Upper lobe of left lung (tissue), 4 donors: ENCODE measurements at regions not wholly inside any gene's neighbourhood (a gene's known extent, or its start where the extent isn't known, plus 50 kb on each side); places are given as distances from the start of the nearest gene placed in this dataset.

Experiments used
- CTCF ChIP-seq, 6 experiments: fragments of 450-650 bp in 4 of 6; fragments of 200-600 bp in 2 of 6; sonication (generic) in 2 of 6; IDR thresholded peaks; one replicate each; pipeline ENCODE4 v1.5.1; 2016 to 2019; ENCODE audit warnings: antibody characterized with exemption in 6 of 6
- POLR2A ChIP-seq, 4 donors: fragments of 450-650 bp; IDR thresholded peaks; one replicate each; pipeline ENCODE4 v1.5.1; 2016 to 2017; ENCODE audit warnings: antibody characterized with exemption in 4 of 4, mild to moderate bottlenecking in 2 of 4
- POLR2AphosphoS5 ChIP-seq, 2 donors: sonication (generic); formaldehyde crosslinking; IDR thresholded peaks; one replicate each; pipeline ENCODE4 v1.5.1; 2017; ENCODE audit warnings: antibody characterized with exemption in 2 of 2

DNA sequence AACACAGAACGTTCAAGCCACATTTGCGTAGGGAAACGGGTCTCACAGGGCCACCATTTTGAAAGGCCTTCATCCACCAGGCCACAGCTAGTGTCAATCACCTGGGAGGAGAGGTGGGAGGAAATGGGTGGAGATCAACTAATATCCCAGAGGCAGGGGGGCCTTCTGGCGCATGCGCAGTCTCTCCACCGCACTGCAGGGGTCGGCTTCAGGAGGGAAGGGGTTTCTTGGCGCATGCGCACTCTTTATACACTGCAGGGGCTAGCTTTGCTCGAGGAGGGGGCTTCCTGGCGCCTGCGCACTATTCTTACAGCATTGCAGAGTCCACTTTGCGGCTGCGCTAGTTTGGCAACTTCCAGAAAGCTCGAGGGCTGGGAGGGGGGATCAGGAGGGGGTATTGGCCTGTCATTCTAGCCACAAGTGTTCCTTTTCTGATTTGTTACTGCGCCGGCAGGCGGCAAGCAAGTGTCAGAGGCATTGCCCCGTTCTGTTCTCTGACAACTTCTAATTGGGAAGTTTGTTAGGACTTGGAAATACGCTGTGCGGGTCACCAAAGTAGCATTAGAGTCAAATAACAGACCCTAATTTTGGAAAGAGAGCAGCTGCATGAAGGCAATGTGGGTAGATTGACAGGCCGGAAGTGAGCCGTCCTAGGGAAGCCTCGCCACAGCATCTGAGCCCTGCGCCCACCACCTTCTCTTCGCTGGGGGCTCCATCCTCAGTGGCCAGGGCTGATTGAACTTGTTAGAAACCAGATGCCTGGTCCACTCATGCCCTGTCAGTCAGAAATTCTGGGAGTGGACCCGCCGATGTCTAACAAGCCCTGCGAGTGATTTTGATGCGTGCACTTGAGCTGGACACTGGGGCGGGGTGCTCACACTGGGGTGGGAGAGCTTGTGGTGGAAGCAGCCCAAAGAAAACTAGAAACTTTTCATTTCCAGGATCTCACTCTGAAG is 173.5 kb upstream of the NDN start:
- no peak for TF ChIP-seq CTCF (IDR thresholded peaks at IDR 0.05)
- no peak for TF ChIP-seq POLR2A (IDR thresholded peaks at IDR 0.05)
- TF ChIP-seq POLR2AphosphoS5 (IDR thresholded peaks at IDR 0.05): no peak
